ENCODE measurements at regions not wholly inside any gene's neighbourhood (a gene's known extent, or its start where the extent isn't known, plus 50 kb on each side); places are given as distances from the start of the nearest gene placed in this dataset.

DNA sequence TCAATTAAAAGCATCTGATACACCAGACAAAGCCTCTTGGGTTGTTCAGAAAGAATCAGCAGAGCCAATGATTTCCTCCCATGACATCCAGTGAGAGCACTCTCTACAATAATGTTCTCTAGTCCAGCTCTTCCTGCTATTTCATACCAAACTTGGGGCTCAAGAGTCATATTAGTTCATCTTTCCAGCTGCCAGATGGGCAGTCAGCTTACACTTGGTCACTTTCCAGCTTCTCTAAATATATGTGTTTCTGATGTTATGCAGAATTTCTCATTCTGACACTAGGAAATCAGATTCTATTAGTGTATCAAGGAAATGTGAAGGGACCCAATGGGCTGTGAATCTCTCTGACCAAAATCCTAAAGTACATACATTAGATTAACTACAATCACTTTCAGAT is 148.9 kb downstream of the ENC1 start:
- TF ChIP-seq CTCF (IDR thresholded peaks at IDR 0.05) = no peak
- no peak for TF ChIP-seq POLR2A (IDR thresholded peaks at IDR 0.05)

All from uterus (tissue), 2 donors.